NCI-H524 (cell line): ENCODE measurements at regions not wholly inside any gene's neighbourhood (a gene's known extent, or its start where the extent isn't known, plus 50 kb on each side); places are given as distances from the start of the nearest gene placed in this dataset.
"Not testable (repeated sequence)": the region's sequence is repeated elsewhere in the genome, so short reads cannot be mapped to it uniquely, and the experiment has no call there.

Experiments used
- DNase-seq, 2 experiments: peaks; one replicate each; lab custom pipeline; 2025; lab: John Stamatoyannopoulos, UW

DNA sequence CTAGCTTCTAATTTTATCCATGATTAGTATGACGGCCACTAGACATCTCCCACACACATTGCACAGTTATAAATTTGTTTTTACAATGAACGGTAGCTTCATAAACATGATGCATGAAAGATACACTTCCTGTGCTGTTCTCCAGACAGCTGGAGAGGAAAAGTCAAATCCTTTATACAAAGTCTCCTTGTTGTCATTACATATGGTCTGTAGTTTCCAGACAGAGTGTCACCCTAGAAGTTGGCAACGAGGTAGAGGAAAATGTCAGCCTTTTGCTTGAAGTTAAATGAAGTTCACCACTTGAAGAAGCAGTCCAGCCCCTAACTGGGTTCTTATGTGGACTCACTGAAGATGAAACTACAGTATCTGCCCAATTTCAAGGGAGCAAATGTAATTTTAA lies 253.0 kb upstream of the P2RY1 start:
- no peak for DNase-seq

DNA sequence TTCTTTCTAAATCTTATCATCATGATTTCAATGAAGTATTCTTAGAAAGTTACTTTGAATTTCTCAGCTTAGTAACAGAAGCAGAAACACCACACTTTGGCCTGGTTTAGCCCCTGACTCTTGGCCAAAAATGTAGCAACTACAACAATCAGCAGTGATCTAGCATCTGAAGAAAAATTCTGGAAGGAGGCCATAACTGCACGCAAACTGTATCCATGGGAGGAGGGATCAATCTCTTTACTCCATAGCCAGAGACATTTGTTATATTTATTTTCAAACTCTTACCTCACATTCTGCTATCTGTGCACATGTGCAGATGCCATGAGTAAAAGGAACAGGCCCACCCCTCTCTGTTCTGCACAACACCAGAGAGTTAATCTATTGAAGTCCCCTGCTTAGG lies 251.0 kb upstream of the P2RY1 start:
- DNase-seq = no peak

- no peak for DNase-seq
Measured at GRCh38 chr3:152586974-152587373, 248.0 kb upstream of the P2RY1 start.

DNA sequence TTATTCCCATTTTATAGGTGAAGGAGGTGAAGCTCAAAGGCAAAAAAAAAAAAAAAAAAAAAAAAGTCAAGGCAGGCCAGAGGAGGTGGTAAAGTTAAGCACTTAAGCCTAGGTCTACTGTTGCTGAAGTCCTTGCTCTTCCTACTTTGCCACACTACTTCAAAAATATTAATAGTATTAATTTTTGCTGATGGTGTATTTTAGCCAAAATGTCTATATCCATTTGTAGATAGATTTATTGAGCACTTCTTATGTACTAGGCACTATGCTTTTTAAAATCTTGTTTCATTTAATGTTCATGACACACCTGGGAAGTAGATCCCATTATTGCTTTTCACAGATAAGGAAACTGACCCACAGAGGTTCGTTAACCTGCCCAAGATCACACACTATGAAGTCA lies 247.1 kb upstream of the P2RY1 start:
- DNase-seq = no peak

DNA sequence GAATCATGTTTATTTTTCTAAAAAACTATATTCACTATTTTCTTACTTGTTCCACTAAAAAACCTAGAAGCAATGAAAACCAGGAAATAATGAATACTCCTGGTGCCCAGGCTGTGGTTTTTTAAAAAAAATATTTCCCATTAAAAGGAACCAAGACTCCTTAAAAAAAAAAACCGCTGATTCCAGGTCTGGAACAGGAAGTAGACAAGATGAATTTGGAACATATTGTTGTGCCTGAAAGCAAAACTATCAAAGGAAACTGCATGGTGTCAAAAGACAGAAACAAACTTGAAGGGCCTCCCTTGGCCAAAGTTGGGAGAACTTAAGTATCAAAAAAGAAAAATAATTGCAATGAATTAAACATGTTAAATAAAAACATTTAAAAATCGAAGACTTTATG lies 245.3 kb upstream of the P2RY1 start:
- DNase-seq = no peak

GRCh38 chr3:152591515-152591914 lies 243.4 kb upstream of the P2RY1 start:
- DNase-seq = no peak

- no peak for DNase-seq
Measured at GRCh38 chr3:152593242-152593641, 241.7 kb upstream of the P2RY1 start.

GRCh38 chr3:152595975-152596821 lies 238.7 kb upstream of the P2RY1 start:
- no peak for DNase-seq

DNA sequence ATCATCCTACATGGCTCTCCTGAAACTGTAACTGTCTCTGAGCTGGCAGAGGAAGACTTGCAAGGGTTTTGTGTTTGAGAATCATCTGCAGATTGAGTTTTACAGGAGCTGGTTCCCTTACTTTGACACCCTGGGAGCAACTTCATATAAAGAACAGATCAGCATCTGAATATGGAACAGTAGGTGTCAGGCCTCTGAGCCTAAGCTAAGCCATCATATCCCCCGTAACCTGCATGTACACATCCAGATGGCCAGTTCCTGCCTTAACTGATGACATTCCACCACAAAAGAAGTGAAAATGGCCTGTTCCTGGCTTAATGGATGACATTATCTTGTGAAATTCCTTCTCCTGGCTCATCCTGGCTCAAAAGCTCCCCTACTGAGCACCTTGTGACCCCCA lies 238.1 kb upstream of the P2RY1 start:
- not testable (repeated sequence) for DNase-seq

DNA sequence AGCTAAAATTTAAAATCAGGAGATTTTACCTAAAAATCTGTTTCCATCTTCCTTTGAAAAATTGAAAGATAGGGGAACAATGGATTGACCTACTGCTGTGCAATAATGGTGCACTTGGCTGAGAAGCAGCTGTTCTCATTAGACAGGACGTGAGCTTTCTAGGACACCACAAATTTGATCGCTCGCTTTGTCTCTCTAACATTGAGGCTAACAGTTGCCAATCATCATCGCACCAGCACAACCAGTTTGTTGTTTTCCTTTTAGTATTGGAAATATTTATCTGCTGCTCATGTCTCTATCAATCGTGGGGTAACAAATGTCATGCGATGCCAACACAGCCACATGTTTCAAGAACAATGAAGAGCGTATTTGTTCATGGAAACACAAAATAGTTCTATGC lies 228.8 kb upstream of the P2RY1 start:
- no peak for DNase-seq

DNA sequence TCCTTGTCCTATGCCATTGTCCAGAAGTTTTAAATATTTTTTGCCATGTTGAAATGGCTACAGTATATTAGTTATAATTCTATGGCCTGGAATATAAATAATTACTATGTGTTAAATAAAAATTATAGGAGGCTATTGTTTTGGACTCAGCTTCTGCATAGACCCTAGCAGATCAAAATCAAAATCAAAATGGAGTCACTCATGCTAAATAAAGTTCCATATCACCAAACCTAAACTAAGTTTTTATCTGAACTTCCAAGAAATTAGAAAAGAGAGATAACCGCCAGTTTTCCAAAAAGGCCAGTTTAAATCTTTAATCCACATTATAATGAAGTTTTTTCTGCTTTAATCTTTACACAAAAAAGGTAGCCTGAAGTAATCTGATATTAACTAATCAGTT lies 227.8 kb upstream of the P2RY1 start:
- DNase-seq = no peak

DNA sequence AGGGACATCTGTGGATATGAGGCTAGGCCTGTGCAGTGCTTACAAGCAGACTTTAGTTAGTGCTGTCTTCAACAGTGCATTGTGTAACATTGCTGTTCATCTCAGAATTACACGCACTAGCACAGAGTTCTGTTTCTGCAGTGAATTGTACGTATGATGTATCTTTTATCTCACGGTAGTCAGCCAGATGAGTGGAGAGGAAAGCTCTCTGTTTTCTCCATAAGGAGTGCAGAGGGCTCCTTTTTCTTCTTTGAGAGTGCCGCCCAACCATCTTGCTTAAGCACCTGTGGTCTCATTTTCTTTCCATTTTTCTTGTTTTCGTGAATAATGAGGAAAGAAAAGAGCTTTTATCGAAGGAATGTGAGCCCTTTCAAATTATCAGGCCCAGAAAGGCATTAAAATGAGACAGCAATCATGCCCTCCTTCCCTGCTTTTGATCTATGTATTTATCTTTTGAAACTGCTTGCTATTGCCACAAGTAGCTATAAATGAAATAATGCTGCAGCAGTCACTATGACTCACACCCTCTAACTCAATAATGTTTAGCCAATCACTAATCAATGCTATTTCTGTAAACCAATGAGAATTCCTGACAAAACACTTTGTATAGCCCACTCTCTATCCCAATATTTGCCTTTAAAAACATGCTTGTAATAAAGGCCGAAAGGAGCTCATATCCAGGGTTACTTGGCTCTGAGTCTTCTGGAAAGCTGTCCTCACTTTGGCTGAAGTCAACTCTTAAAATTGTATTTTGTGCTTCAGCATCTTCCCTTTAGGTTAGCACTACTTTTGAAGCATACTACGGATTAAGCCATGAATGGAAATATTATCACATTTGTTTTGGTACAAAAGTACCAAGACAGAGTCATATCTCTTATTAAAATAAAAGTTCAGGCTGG lies 226.0 kb upstream of the P2RY1 start:
- no peak for DNase-seq

- DNase-seq = no peak
Measured at GRCh38 chr3:152609891-152610290, 225.0 kb upstream of the P2RY1 start.

DNA sequence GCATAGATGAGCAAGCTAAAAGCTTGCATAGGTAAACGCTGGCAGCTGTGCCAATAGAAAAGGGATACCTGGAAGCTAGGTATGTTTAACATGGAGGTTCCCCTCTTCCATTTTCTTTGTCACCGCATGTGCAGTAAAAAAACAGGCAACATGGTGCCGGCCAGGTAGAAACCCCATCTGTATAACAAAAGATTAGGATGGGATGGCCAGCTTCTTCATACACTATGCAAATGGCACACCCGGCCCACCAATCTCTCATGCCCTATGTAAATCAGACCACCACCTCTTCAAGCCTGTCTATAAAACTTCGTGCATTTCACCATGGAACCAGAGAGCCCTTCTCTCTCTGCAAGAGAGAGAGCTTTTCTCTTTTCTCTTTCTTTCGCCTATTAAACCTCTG lies 224.3 kb upstream of the P2RY1 start:
- DNase-seq = no peak

GRCh38 chr3:152611905-152612304 lies 223.0 kb upstream of the P2RY1 start:
- DNase-seq = no peak

- DNase-seq = no peak
Measured at GRCh38 chr3:152613851-152614250, 221.1 kb upstream of the P2RY1 start.

DNA sequence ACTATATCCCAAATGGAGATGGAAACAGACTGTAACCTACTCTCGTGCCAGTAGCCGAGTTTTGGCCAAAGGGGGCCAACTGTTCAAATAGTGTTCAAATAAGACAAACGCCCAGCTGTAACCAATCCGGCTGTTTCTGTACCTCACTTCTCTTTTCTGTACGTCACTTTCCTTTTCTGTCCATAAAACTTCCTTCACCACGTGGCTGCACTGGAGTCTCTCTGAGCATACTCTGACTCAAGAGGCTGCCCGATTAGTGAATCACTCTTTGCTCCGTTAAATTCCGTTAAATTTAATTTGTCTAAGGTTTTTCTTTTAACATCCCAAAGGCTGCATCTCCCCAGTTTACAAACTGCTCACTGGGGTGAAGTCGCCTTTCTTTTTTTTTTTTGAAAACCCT lies 219.2 kb upstream of the P2RY1 start:
- no peak for DNase-seq

DNA sequence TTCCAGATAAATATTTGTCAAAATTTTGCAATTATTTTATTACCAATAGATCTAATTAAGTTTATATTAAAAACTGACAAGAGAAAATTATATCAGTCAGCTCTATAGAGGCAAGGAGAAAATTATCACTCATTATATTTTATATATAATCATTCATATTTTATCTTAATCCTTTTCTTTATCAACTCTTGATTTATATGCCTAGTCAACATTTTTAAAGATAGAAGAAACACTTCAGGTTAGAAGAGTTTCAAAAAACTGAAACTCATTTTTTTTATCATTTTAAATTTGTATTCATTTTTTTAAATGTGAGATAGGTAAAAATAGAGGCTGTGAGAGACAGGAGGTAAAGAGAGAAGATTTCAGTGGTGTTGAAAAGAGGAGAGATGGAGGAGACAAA lies 217.3 kb upstream of the P2RY1 start:
- DNase-seq = no peak

GRCh38 chr3:152618529-152618928 lies 216.4 kb upstream of the P2RY1 start:
- no peak for DNase-seq

- DNase-seq = no peak
Measured at GRCh38 chr3:152619691-152620090, 215.2 kb upstream of the P2RY1 start.

GRCh38 chr3:152620395-152620794 lies 214.5 kb upstream of the P2RY1 start:
- DNase-seq = no peak

DNA sequence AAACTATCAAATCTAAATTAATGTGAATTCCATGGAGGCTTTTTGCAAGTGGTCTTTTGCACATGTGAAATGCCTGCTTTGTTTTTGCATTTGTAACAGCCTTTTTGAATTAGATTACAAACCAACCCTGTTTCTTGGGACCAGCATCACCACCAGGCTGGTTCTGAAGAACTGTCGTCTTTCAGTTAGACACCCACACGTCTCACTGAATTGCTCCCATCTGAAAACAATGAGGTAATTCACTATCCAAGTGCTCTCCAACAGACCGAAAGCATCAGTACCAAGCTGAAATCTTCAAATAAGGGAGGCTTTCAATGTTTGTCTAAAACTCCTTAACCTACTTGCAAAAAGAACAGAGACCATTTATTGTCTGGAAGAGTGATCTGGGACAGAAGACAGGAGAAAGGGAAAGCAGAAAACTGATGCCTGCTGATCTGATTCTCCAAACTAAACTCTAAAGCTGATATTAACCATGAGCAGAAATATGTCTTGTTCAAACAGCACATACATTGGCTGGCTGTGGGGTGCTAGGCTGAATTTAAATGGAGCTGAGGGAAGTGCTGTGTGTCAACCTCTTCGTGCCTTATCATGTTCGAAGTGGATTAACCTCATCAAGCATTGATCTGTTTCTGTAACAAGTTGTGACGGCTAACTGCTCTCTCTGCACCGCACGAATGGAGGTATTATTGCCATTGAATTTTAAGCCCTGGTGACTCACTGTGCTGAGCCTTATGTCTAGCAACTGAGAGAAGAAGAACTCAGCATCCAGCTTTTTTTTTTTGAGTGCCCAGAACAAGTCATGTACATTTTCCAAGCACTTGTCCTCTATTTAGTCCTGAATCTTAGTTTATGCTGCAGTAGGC lies 213.7 kb upstream of the P2RY1 start:
- peak in 1 of 2 experiments; percentile 24 for DNase-seq
